Limb (tissue), 2 donors: ENCODE measurements at regions not wholly inside any gene's neighbourhood (a gene's known extent, or its start where the extent isn't known, plus 50 kb on each side); places are given as distances from the start of the nearest gene placed in this dataset.

Experiments
- DNase-seq, 2 donors: peaks; one replicate each; pipeline ENCODE4 v3.0.0-alpha.2; 2016; ENCODE audit errors: extremely low spot score in 2 of 2

DNA sequence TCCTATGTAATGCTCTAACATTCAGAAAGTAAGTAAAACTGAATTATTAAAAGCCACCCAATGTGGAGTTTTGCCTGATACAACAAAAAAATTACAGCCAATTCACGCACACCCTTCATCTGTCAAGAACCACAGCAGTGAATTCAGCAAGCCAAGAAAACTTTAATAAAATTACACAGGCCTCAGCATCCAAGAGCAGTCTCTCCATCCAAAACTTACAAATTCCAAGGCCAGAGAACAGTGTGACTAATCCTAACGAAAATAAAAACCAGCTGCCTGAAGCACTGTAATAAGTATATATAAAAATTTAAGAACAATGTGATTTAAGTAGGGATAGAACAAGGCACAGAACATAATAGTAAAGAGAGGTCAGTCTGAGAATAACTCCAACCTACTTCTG is 54.2 kb downstream of the SIX6 start:
- DNase-seq: peak in 1 of 2 donors; percentile 68

DNA sequence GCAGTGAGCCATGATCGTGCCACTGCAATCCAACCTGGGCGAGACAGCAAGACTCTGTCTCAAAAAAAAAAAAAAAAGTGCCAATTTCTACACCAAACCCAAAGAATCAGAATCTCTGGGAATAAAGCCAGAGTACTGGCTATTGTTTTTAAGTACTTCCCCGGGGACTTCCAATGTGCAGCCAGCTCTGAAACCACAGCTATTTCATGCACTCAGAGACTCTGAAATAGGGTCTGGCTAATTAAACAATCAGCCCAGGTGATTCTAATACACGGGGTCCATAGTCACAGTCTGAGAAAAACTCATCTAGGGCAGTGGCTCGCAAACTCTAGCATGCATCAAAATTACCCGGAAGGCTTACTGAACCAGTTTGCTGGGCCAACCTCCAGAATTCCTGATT is 56.3 kb downstream of the SIX6 start:
- DNase-seq: no peak

DNA sequence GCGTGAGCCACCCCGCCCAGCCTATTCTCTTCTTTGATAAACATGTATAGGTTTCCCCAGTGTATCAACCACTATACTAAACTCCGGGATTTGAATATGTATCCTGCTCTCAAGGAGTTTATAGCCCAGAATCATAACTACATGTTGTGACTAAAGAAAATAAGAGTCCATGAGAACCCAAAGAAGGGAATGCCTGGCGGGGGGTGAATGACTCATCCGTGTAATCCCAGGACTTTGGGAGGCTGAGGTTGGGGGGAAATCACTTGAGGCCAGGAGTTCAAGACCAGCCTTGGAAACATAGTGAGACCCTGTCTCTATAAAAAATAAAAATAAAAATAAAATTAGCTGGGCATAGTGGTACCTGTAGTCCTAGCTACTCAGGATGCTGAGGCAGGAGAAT is 57.2 kb downstream of the SIX6 start:
- DNase-seq: no peak

DNA sequence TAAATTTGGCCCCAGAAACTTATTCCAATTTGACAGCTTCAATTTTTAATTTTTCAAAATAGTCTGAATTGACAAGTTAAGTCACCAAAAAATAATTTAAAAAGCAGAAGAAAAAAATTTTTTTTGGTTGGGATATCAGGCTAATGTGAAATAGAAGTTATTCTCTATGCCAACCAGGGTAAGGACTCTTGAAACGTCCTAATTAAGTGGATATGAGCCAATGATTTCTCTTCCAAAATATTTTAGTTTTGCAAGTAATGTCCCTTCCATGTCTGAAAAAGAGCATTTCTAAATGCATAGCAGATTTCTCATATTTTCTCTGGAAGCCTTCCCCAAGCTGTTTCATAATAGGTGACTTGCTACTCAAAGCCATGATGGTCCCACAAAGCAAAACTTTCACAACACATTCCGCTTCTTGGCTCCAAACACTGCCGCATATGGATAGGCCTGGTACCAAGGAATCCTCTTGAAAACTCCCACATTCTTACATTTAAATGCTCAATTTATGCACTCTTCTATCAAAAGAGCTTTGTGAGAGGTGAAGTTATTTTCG is 65.1 kb downstream of the SIX6 start:
- DNase-seq: no peak

DNA sequence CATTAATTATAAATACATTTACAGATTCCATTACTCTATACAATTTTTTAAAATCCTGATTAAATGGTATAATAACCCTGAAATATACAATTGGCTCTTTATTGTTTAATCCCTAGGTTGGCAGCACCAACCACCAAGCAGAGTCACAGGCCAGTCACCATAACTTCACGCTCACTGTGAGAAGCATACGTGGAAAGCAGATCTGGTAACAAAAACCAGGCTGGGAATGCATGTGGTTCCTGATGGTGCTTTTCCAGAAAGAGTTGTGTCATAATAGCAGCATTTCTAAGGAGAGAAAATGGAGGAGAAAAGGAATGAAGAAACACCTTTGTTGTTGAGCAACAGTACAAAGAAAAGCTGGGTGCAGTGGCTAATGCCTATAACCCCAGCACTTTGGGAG is 66.1 kb downstream of the SIX6 start:
- no peak for DNase-seq

DNA sequence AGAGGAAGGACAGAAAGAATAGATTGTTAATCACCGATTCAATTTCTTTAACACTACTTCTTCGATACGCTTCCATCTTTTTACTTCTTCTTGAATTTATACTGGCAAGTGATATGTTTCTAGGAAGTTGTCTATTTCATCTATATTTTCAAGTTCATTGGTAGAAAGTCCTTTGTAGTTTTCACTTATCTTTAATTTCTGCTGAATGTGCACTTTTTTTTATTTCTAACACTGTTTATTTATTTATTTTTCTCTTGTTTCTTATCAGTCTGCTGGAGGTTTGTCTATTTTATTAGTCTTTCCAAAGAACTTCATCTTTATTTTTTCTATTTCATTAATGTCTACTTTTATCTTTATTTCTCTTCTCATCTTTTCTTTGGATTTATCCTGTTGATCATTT is 63.6 kb downstream of the SIX1 start:
- DNase-seq: no peak

DNA sequence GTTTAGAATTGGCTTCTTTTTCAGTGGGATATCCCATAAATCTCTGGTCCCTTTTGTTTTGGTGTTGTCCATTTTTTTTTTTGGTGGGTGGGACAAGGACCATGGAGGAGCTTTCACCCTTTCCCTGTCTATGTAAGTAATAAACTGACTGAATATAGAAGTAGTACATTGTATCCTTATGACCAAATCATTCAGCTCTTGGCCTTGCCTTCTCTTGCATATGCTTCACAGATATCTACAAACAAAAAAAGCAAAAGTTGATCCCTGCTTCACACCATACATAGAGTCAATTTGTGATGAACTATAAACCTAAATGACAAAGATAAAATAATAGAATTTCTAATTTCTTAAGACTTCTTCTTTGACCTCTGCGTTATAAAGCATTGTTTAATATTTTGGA is 59.8 kb downstream of the SIX1 start:
- no peak for DNase-seq

DNA sequence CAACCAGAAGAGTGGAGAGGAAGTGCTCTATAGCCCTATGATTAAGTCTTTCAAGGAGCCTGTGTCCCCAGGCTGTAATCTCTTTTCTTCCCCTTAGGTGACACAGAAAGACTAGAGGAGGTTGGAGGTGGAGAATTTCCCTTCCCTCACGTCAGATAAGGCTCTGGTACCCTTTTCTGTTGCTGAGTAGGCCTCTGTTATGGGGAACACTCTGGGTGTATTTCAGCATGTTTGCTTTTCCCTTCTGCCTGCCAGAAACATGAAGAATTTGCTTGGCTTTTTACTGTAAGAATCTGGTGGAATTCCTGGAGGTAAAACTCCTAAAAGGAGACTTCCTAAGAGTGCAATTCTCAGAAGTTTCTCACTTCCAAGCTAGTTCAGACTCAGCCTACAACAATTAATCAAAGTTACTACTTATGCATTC is 58.3 kb downstream of the SIX1 start:
- peak; percentile 36 to 61 for DNase-seq
